GM12878 (cell line): ENCODE measurements at regions not wholly inside any gene's neighbourhood (a gene's known extent, or its start where the extent isn't known, plus 50 kb on each side); places are given as distances from the start of the nearest gene placed in this dataset.

Source experiments
- ATAC-seq: fragments of 200-7000 bp; cut with Tn5 transposase; 3 replicates; pipeline ENCODE4 v1.9.1; 2020; ENCODE audit warnings: mild to moderate bottlenecking, moderate library complexity
- BruUV-seq: library from RNA; stranded (reverse); fragments of 400-500 nt; replicated peaks from 2 replicates; lab custom pipeline; 2021; lab: Mats Ljungman, UMichigan
- CTCF ChIA-PET: fragments of 300-600 bp; sonication (Branson Sonifier 250); formaldehyde crosslinking; extraction: SDS; loops from one replicate; lab custom pipeline; 2021; ENCODE audit warnings: inconsistent platforms; lab: Yijun Ruan, JAX
- POLR2A ChIA-PET: fragments of 350-600 bp; formaldehyde crosslinking; extraction: SDS; loops from one replicate; lab custom pipeline; 2021; ENCODE audit warnings: inconsistent platforms; lab: Charles Lee
- RAD21 ChIA-PET: fragments of 300-600 bp; sonication (Branson Sonifier 250); formaldehyde crosslinking; loops from one replicate; lab custom pipeline; 2023; ENCODE audit warnings: antibody characterized with exemption; ENCODE audit not compliant: unreplicated experiment; lab: Charles Lee
- SMC1A ChIA-PET: fragments of 300-600 bp; sonication (Branson Sonifier 250); formaldehyde crosslinking; loops from one replicate; lab custom pipeline; 2023; ENCODE audit not compliant: unreplicated experiment, uncharacterized antibody; lab: Charles Lee
- DNase-seq: peaks from one replicate; pipeline ENCODE4 v3.0.0-alpha.2; 2011; ENCODE audit warnings: low read depth, low spot score
- FAIRE-seq: peaks from 3 replicates; lab custom pipeline; 2011; peaks lifted over from hg19 to GRCh38; lab: Jason Lieb, UNC
- H2AFZ ChIP-seq: 2 replicates; pipeline ENCODE4 v1.6.0; 2011; ENCODE audit warnings: low read depth, low read length, control low read depth; ENCODE audit not compliant: control insufficient read depth
- H3K27ac ChIP-seq: 2 replicates; pipeline ENCODE4 v1.5.1; 2011; ENCODE audit warnings: control low read depth; ENCODE audit not compliant: control insufficient read depth, insufficient read depth
- H3K27me3 ChIP-seq, 2 experiments: replicated peaks in 1 of 2; 2 replicates each; pipeline versions ENCODE4 v1.6.0 to v1.6.1; 2011; ENCODE audit warnings: low read length in 1 of 2; ENCODE audit not compliant: control insufficient read depth in 2 of 2, insufficient read depth in 2 of 2
- H3K36me3 ChIP-seq, 2 experiments: 2 replicates each; pipeline ENCODE4 v1.5.1; 2011; ENCODE audit warnings: low read length in 1 of 2; ENCODE audit not compliant: control insufficient read depth in 2 of 2, insufficient read depth in 2 of 2
- H3K4me1 ChIP-seq: 2 replicates; pipeline ENCODE4 v1.6.1; 2011; ENCODE audit warnings: mild to moderate bottlenecking, low read length, moderate library complexity, mixed read lengths; ENCODE audit not compliant: control insufficient read depth, insufficient read depth
- H3K4me2 ChIP-seq: 2 replicates; pipeline ENCODE4 v1.6.0; 2011; ENCODE audit warnings: control low read depth; ENCODE audit not compliant: control insufficient read depth, insufficient read depth
- H3K4me3 ChIP-seq: fragments of 200-600 bp; sonication (generic); 2 replicates; pipeline ENCODE4 v1.5.1; 2016
- H3K79me2 ChIP-seq: 2 replicates; pipeline ENCODE4 v1.6.0; 2011; ENCODE audit warnings: low read length; ENCODE audit not compliant: control insufficient read depth, insufficient read depth
- H3K9ac ChIP-seq: 2 replicates; pipeline ENCODE4 v1.8.0; 2011; ENCODE audit warnings: low read length, control low read depth, mixed read lengths; ENCODE audit not compliant: control insufficient read depth, insufficient read depth
- H3K9me3 ChIP-seq: replicated peaks from 3 replicates; pipeline ENCODE4 v1.5.1; 2011; ENCODE audit warnings: mild to moderate bottlenecking, low read length; ENCODE audit not compliant: control insufficient read depth, insufficient read depth
- H4K20me1 ChIP-seq: 2 replicates; pipeline ENCODE4 v1.6.0; 2011; ENCODE audit not compliant: control insufficient read depth, insufficient read depth
- BMI1 ChIP-seq: fragments of 450-650 bp; IDR thresholded peaks from 2 replicates; pipeline ENCODE4 v1.6.1; 2016; ENCODE audit warnings: mild to moderate bottlenecking, moderate library complexity, borderline replicate concordance
- HDAC6 ChIP-seq: fragments of 200-600 bp; sonication (generic); IDR thresholded peaks from one replicate; pipeline ENCODE4 v1.8.0; 2017; ENCODE audit warnings: antibody characterized with exemption; ENCODE audit not compliant: unreplicated experiment
- LARP7 ChIP-seq: fragments of 450-650 bp; IDR thresholded peaks from 2 replicates; pipeline ENCODE4 v1.6.1; 2017; ENCODE audit warnings: mild to moderate bottlenecking
- MTA3 ChIP-seq: IDR thresholded peaks from 2 replicates; pipeline ENCODE4 v1.6.1; 2012; ENCODE audit warnings: low read length, inconsistent platforms, borderline replicate concordance
- NFIC ChIP-seq: IDR thresholded peaks from 2 replicates; pipeline ENCODE4 v1.6.1; 2012; ENCODE audit warnings: low read depth, mild to moderate bottlenecking, inconsistent platforms, low read length, moderate library complexity
- NFXL1 ChIP-seq: fragments of 450-650 bp; IDR thresholded peaks from 2 replicates; pipeline ENCODE4 v1.6.1; 2017; ENCODE audit warnings: antibody characterized with exemption, mild to moderate bottlenecking, borderline replicate concordance
- RBBP5 ChIP-seq: fragments of 200-600 bp; sonication (generic); conservative IDR thresholded peaks from 2 replicates; pipeline ENCODE4 v1.6.1; 2016
- RELA ChIP-seq: fragments of 450-650 bp; IDR thresholded peaks from 2 replicates; pipeline ENCODE4 v1.8.0; 2014; ENCODE audit warnings: borderline replicate concordance; ENCODE audit not compliant: partially characterized antibody
- STAT3 ChIP-seq: IDR thresholded peaks from 2 replicates; pipeline ENCODE4 v1.6.1; 2011; ENCODE audit warnings: low read depth, low read length, improper control_type of control experiment
- WGBS: methylation state at CpG from one replicate; pipeline ENCODE4 v1.1.6; 2016; ENCODE audit warnings: low lambda C conversion rate; ENCODE audit not compliant: insufficient replicate concordance, insufficient coverage; ENCODE audit errors: missing lambda C conversion rate; 5-methylcytosine and 5-hydroxymethylcytosine counted together
- in situ Hi-C: fragments of 300-500 bp; cut with MboI; formaldehyde crosslinking; loops from 9 replicates; pipeline ENCODE4 v1.14.3; 2018; ENCODE audit warnings: mixed read lengths
- intact Hi-C: fragments of 100-400 bp; cut with micrococcal nuclease; formaldehyde crosslinking; loops from one replicate; pipeline ENCODE4 v1.14.2; 2022; ENCODE audit not compliant: unreplicated experiment
- TF ChIP-seq, protein P1 (sequence below), 3 experiments: IDR thresholded peaks in 2 of 3; conservative IDR thresholded peaks in 1 of 3; 2 replicates each; pipeline ENCODE4 v1.5.1; 2011; ENCODE audit warnings: low read depth in 3 of 3, low read length in 3 of 3, mild to moderate bottlenecking in 3 of 3, control low read depth in 2 of 3, moderate library complexity in 2 of 3, inconsistent platforms in 1 of 3, mixed read lengths in 1 of 3; ENCODE audit not compliant: control insufficient read depth in 2 of 3, insufficient read depth in 1 of 3; ENCODE audit errors: extremely low read depth in 1 of 3
- TF ChIP-seq, protein P2 (sequence below): fragments of 450-650 bp; IDR thresholded peaks from 2 replicates; pipeline ENCODE4 v1.6.1; 2017; ENCODE audit warnings: mild to moderate bottlenecking, low read depth, inconsistent platforms; ENCODE audit not compliant: poor library complexity, severe bottlenecking

DNA sequence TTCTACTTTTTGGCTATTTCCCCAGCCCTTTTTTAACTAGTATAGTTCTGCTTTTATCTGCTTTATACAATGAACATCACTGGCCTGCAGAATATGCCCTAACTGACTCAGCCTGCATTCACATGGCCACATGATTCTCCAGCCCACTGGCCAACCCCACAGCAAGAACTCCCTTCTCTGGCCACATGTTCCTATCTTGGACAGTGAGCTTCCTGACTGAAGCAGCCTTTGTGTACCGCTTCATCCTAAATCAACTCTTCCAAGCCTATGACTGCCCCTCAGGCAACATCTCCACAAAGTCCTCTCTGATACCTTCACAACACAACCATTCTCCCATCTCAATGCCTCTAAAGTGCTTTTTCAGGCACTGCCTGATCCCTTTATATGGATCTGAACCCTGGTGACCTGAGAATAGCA lies 214.1 kb downstream of the COL4A1 start:
- no peak for FAIRE-seq
- SMC1A ChIA-PET: no interaction called here

DNA sequence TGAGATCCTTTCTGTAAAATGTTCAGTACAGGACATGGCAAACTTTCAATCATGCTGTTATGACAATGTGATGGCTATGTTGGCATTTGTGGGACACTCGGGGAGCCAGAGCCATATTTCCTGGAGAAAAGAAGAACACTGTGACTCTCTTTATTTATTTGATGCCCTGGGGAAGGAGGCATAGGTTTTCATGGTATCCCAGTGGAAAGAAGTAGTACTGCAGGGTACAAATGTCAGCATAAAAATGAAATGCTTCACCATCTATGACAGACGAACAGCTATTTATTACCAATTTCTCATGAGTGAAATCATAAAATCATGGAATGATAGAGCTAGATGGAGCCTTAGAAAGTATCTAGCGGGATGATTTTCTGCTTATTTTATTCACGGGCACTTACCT lies 217.1 kb downstream of the COL4A1 start:
- CTCF ChIA-PET: interaction anchor here (1.6 kb wide), 1 partner anchor 26 kb away, joined by 3 read pairs; no protein-coding TSS in a partner anchor
- in situ Hi-C loops: no loop called here
- FAIRE-seq: no peak

More for the DNA sequence above, 214.1 kb downstream of the COL4A1 start:
- Histone ChIP-seq H3K9ac (no peak overlapping the region), H3K36me3 (no peaks in the 10 kb centered on the region), H3K4me1 (no peaks in the 10 kb centered on the region), H3K9me3 (no peaks in the 10 kb centered on the region; the same call in 2 of the 3 replicates), H3K27me3 (no peaks in the 10 kb centered on the region), H3K27ac (no peak overlapping the region), H3K4me3 (no peak overlapping the region), H3K79me2 (no peaks in the 10 kb centered on the region), H2AFZ (no peak overlapping the region), H3K4me2 (no peak overlapping the region), H4K20me1 (no peaks in the 10 kb centered on the region; the same call in 1 of the 2 replicates)
- RAD21 ChIA-PET: interaction anchor here (1.1 kb wide), 1 partner anchor 33 kb away, joined by 3 read pairs; no protein-coding TSS in a partner anchor
- intact Hi-C loops (no loop called here), in situ Hi-C loops (no loop called here)
- WGBS: 0% methylated on average over 1 of the region's 1 CpG
- POLR2A ChIA-PET: no interaction called here
- no peak for TF ChIP-seq RBBP5
- no peak for TF ChIP-seq NFIC
- TF ChIP-seq RELA: no peak
- TF ChIP-seq STAT3: no peak
- TF ChIP-seq LARP7: no peak
- TF ChIP-seq HDAC6: no peak
- no peak for TF ChIP-seq NFXL1
- CTCF ChIA-PET: no interaction called here
- BruUV-seq: no TSS peak
- ATAC-seq: no peak
- DNase-seq: no peak

More for the DNA sequence above, 217.1 kb downstream of the COL4A1 start:
- H3K4me1 ChIP-seq: no peaks in the 10 kb centered on the region
- H3K36me3 ChIP-seq: no peaks in the 10 kb centered on the region
- no peak overlapping the region for H3K9ac ChIP-seq
- no peak overlapping the region for H3K4me2 ChIP-seq
- H2AFZ ChIP-seq: no peak overlapping the region
- intact Hi-C loops: no loop called here
- no peak overlapping the region for H3K27ac ChIP-seq
- no TSS peak for BruUV-seq
- SMC1A ChIA-PET: no interaction called here
- H3K9me3 ChIP-seq: no peaks in the 10 kb centered on the region
- no peaks in the 10 kb centered on the region for H4K20me1 ChIP-seq
- TF ChIP-seq, protein P1, sequence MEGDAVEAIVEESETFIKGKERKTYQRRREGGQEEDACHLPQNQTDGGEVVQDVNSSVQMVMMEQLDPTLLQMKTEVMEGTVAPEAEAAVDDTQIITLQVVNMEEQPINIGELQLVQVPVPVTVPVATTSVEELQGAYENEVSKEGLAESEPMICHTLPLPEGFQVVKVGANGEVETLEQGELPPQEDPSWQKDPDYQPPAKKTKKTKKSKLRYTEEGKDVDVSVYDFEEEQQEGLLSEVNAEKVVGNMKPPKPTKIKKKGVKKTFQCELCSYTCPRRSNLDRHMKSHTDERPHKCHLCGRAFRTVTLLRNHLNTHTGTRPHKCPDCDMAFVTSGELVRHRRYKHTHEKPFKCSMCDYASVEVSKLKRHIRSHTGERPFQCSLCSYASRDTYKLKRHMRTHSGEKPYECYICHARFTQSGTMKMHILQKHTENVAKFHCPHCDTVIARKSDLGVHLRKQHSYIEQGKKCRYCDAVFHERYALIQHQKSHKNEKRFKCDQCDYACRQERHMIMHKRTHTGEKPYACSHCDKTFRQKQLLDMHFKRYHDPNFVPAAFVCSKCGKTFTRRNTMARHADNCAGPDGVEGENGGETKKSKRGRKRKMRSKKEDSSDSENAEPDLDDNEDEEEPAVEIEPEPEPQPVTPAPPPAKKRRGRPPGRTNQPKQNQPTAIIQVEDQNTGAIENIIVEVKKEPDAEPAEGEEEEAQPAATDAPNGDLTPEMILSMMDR (IDR thresholded peaks at IDR 0.05 in 2 of 3, conservative IDR thresholded peaks at IDR 0.05 in 1 of 3; ENCODE audit: control insufficient read depth in 2 of 3, extremely low read depth in 1 of 3, insufficient read depth in 1 of 3, low read depth in 3 of 3, low read length in 3 of 3): peak in 2 of 3 experiments; percentile 14 to 42; a peak in 2 of 6 replicates
- no peak for TF ChIP-seq BMI1
- no peak for TF ChIP-seq MTA3
- TF ChIP-seq, protein P2, sequence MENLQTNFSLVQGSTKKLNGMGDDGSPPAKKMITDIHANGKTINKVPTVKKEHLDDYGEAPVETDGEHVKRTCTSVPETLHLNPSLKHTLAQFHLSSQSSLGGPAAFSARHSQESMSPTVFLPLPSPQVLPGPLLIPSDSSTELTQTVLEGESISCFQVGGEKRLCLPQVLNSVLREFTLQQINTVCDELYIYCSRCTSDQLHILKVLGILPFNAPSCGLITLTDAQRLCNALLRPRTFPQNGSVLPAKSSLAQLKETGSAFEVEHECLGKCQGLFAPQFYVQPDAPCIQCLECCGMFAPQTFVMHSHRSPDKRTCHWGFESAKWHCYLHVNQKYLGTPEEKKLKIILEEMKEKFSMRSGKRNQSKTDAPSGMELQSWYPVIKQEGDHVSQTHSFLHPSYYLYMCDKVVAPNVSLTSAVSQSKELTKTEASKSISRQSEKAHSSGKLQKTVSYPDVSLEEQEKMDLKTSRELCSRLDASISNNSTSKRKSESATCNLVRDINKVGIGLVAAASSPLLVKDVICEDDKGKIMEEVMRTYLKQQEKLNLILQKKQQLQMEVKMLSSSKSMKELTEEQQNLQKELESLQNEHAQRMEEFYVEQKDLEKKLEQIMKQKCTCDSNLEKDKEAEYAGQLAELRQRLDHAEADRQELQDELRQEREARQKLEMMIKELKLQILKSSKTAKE: no peak
- TF ChIP-seq, all 136 proteins: peak for 1
- WGBS: 29% methylated on average over 4 of the region's 4 CpGs
- DNase-seq: no peak
- ATAC-seq: peak; percentile 65
- ChIA-PET RAD21 (no interaction called here), POLR2A (no interaction called here)
- H3K79me2 ChIP-seq: no peaks in the 10 kb centered on the region
- H3K27me3 ChIP-seq: no peaks in the 10 kb centered on the region
- no peak overlapping the region for H3K4me3 ChIP-seq
